ENCODE measurements at regions not wholly inside any gene's neighbourhood (a gene's known extent, or its start where the extent isn't known, plus 50 kb on each side); places are given as distances from the start of the nearest gene placed in this dataset.

- TF ChIP-seq YY1 (IDR thresholded peaks at IDR 0.05; ENCODE audit: insufficient read depth, insufficient read length) (no peak), SUZ12 (IDR thresholded peaks at IDR 0.05; ENCODE audit: extremely low read depth, insufficient read depth, insufficient read length) (no peak), ZNF274 (IDR thresholded peaks at IDR 0.05; ENCODE audit: low read depth, low read length) (no peak)
These were observed 134.0 kb downstream of the INSIG2 start for GRCh38 chr2:118222273-118222594.

All from NT2/D1 (cell line).